Erythroblast (primary cell): ENCODE measurements at regions not wholly inside any gene's neighbourhood (a gene's known extent, or its start where the extent isn't known, plus 50 kb on each side); places are given as distances from the start of the nearest gene placed in this dataset.

Experiments used
- GATA1 ChIP-seq: IDR thresholded peaks from 2 replicates; pipeline ENCODE4 v1.6.1; 2011; ENCODE audit warnings: low read depth, mild to moderate bottlenecking, control low read depth, low read length, moderate library complexity
- POLR2A ChIP-seq: IDR thresholded peaks from 2 replicates; pipeline ENCODE4 v1.6.1; 2011; ENCODE audit warnings: mild to moderate bottlenecking, low read length

- TF ChIP-seq POLR2A, result no peak
- TF ChIP-seq GATA1, result no peak
Measured at GRCh38 chr22:27295605-27296004, 506.0 kb downstream of the MN1 start.
